ENCODE measurements at regions not wholly inside any gene's neighbourhood (a gene's known extent, or its start where the extent isn't known, plus 50 kb on each side); places are given as distances from the start of the nearest gene placed in this dataset.

GRCh38 chr3:103342205-103342731 lies 907.5 kb downstream of the ZPLD1 start:
- H3K4me3 ChIP-seq (ENCODE audit: insufficient read length, low read depth) = no peak overlapping the region
- H3K4me1 ChIP-seq (ENCODE audit: insufficient read depth, insufficient read length) = no peaks in the 10 kb centered on the region
- TF ChIP-seq SUZ12 (IDR thresholded peaks at IDR 0.05; ENCODE audit: extremely low read depth, insufficient read depth, insufficient read length) = no peak
- no peak for TF ChIP-seq ZNF274 (IDR thresholded peaks at IDR 0.05; ENCODE audit: low read depth, low read length)
- TF ChIP-seq YY1 (IDR thresholded peaks at IDR 0.05; ENCODE audit: insufficient read depth, insufficient read length) = no peak
- H3K27me3 ChIP-seq (ENCODE audit: insufficient read depth, insufficient read length) = no peaks in the 10 kb centered on the region
- no peak for DNase-seq (ENCODE audit: low read depth, low spot score)
- H3K9ac ChIP-seq (ENCODE audit: insufficient read length, low read depth) = no peak overlapping the region
- H3K36me3 ChIP-seq (ENCODE audit: insufficient read depth, insufficient read length, low read length) = no peaks in the 10 kb centered on the region
- H3K9me3 ChIP-seq (ENCODE audit: insufficient read depth, low read length) = no peaks in the 10 kb centered on the region

GRCh38 chr3:103349760-103350159 lies 914.9 kb downstream of the ZPLD1 start:
- Histone ChIP-seq H3K4me1 (ENCODE audit: insufficient read depth, insufficient read length) (no peaks in the 10 kb centered on the region), H3K9me3 (ENCODE audit: insufficient read depth, low read length) (no peaks in the 10 kb centered on the region), H3K9ac (ENCODE audit: insufficient read length, low read depth) (no peak overlapping the region), H3K27me3 (ENCODE audit: insufficient read depth, insufficient read length) (no peaks in the 10 kb centered on the region), H3K4me3 (ENCODE audit: insufficient read length, low read depth) (no peak overlapping the region), H3K36me3 (ENCODE audit: insufficient read depth, insufficient read length, low read length) (no peaks in the 10 kb centered on the region)
- DNase-seq (ENCODE audit: low read depth, low spot score) = no peak
- no peak for TF ChIP-seq SUZ12 (IDR thresholded peaks at IDR 0.05; ENCODE audit: extremely low read depth, insufficient read depth, insufficient read length)
- TF ChIP-seq ZNF274 (IDR thresholded peaks at IDR 0.05; ENCODE audit: low read depth, low read length) = no peak
- TF ChIP-seq YY1 (IDR thresholded peaks at IDR 0.05; ENCODE audit: insufficient read depth, insufficient read length) = no peak

- no peaks in the 10 kb centered on the region for H3K27me3 ChIP-seq (ENCODE audit: insufficient read depth, insufficient read length)
- TF ChIP-seq ZNF274 (IDR thresholded peaks at IDR 0.05; ENCODE audit: low read depth, low read length) = no peak
- no peak for TF ChIP-seq SUZ12 (IDR thresholded peaks at IDR 0.05; ENCODE audit: extremely low read depth, insufficient read depth, insufficient read length)
- H3K9me3 ChIP-seq (ENCODE audit: insufficient read depth, low read length) = no peaks in the 10 kb centered on the region
- no peaks in the 10 kb centered on the region for H3K36me3 ChIP-seq (ENCODE audit: insufficient read depth, insufficient read length, low read length)
- H3K4me1 ChIP-seq (ENCODE audit: insufficient read depth, insufficient read length) = no peaks in the 10 kb centered on the region
- H3K9ac ChIP-seq (ENCODE audit: insufficient read length, low read depth) = no peak overlapping the region
- no peak overlapping the region for H3K4me3 ChIP-seq (ENCODE audit: insufficient read length, low read depth)
- DNase-seq (ENCODE audit: low read depth, low spot score) = no peak
These were observed 930.7 kb downstream of the ZPLD1 start for GRCh38 chr3:103365467-103365866.

GRCh38 chr3:103367481-103367880 lies 932.7 kb downstream of the ZPLD1 start:
- Histone ChIP-seq H3K4me1 (ENCODE audit: insufficient read depth, insufficient read length) (no peaks in the 10 kb centered on the region), H3K27me3 (ENCODE audit: insufficient read depth, insufficient read length) (no peaks in the 10 kb centered on the region), H3K36me3 (ENCODE audit: insufficient read depth, insufficient read length, low read length) (no peaks in the 10 kb centered on the region), H3K9ac (ENCODE audit: insufficient read length, low read depth) (no peak overlapping the region), H3K9me3 (ENCODE audit: insufficient read depth, low read length) (no peaks in the 10 kb centered on the region), H3K4me3 (ENCODE audit: insufficient read length, low read depth) (no peak overlapping the region)
- no peak for DNase-seq (ENCODE audit: low read depth, low spot score)
- TF ChIP-seq YY1 (IDR thresholded peaks at IDR 0.05; ENCODE audit: insufficient read depth, insufficient read length) (no peak), ZNF274 (IDR thresholded peaks at IDR 0.05; ENCODE audit: low read depth, low read length) (no peak), SUZ12 (IDR thresholded peaks at IDR 0.05; ENCODE audit: extremely low read depth, insufficient read depth, insufficient read length) (no peak)

- no peak for DNase-seq (ENCODE audit: low read depth, low spot score)
These were observed 936.6 kb downstream of the ZPLD1 start for GRCh38 chr3:103371411-103371810.

GRCh38 chr3:103372031-103372430 lies 937.2 kb downstream of the ZPLD1 start:
- no peak overlapping the region for H3K9ac ChIP-seq (ENCODE audit: insufficient read length, low read depth)
- DNase-seq (ENCODE audit: low read depth, low spot score) = no peak
- H3K4me3 ChIP-seq (ENCODE audit: insufficient read length, low read depth) = no peak overlapping the region
- H3K4me1 ChIP-seq (ENCODE audit: insufficient read depth, insufficient read length) = no peaks in the 10 kb centered on the region
- H3K9me3 ChIP-seq (ENCODE audit: insufficient read depth, low read length) = no peaks in the 10 kb centered on the region
- TF ChIP-seq SUZ12 (IDR thresholded peaks at IDR 0.05; ENCODE audit: extremely low read depth, insufficient read depth, insufficient read length) (no peak), ZNF274 (IDR thresholded peaks at IDR 0.05; ENCODE audit: low read depth, low read length) (no peak), YY1 (IDR thresholded peaks at IDR 0.05; ENCODE audit: insufficient read depth, insufficient read length) (no peak)
- no peaks in the 10 kb centered on the region for H3K36me3 ChIP-seq (ENCODE audit: insufficient read depth, insufficient read length, low read length)
- H3K27me3 ChIP-seq (ENCODE audit: insufficient read depth, insufficient read length) = no peaks in the 10 kb centered on the region

More at GRCh38 chr3:103371411-103371810, 936.6 kb downstream of the ZPLD1 start:
- H3K27me3 ChIP-seq (ENCODE audit: insufficient read depth, insufficient read length) = no peaks in the 10 kb centered on the region
- no peak overlapping the region for H3K9ac ChIP-seq (ENCODE audit: insufficient read length, low read depth)
- TF ChIP-seq ZNF274 (IDR thresholded peaks at IDR 0.05; ENCODE audit: low read depth, low read length) (no peak), SUZ12 (IDR thresholded peaks at IDR 0.05; ENCODE audit: extremely low read depth, insufficient read depth, insufficient read length) (no peak), YY1 (IDR thresholded peaks at IDR 0.05; ENCODE audit: insufficient read depth, insufficient read length) (no peak)
- H3K4me1 ChIP-seq (ENCODE audit: insufficient read depth, insufficient read length) = no peaks in the 10 kb centered on the region
- no peaks in the 10 kb centered on the region for H3K36me3 ChIP-seq (ENCODE audit: insufficient read depth, insufficient read length, low read length)
- no peaks in the 10 kb centered on the region for H3K9me3 ChIP-seq (ENCODE audit: insufficient read depth, low read length)
- H3K4me3 ChIP-seq (ENCODE audit: insufficient read length, low read depth) = no peak overlapping the region

GRCh38 chr3:103380391-103380790 lies 945.6 kb downstream of the ZPLD1 start:
- TF ChIP-seq ZNF274 (IDR thresholded peaks at IDR 0.05; ENCODE audit: low read depth, low read length) = no peak
- TF ChIP-seq SUZ12 (IDR thresholded peaks at IDR 0.05; ENCODE audit: extremely low read depth, insufficient read depth, insufficient read length) = no peak
- no peak for TF ChIP-seq YY1 (IDR thresholded peaks at IDR 0.05; ENCODE audit: insufficient read depth, insufficient read length)
- Histone ChIP-seq H3K4me3 (ENCODE audit: insufficient read length, low read depth) (no peak overlapping the region), H3K9me3 (ENCODE audit: insufficient read depth, low read length) (no peaks in the 10 kb centered on the region), H3K36me3 (ENCODE audit: insufficient read depth, insufficient read length, low read length) (no peaks in the 10 kb centered on the region), H3K9ac (ENCODE audit: insufficient read length, low read depth) (no peak overlapping the region), H3K27me3 (ENCODE audit: insufficient read depth, insufficient read length) (no peaks in the 10 kb centered on the region), H3K4me1 (ENCODE audit: insufficient read depth, insufficient read length) (no peaks in the 10 kb centered on the region)
- no peak for DNase-seq (ENCODE audit: low read depth, low spot score)
